ENCODE measurements at regions not wholly inside any gene's neighbourhood (a gene's known extent, or its start where the extent isn't known, plus 50 kb on each side); places are given as distances from the start of the nearest gene placed in this dataset.

GRCh38 chr9:16335788-16336580 is 534.5 kb downstream of the BNC2 start:
- Mint-ChIP-seq H3K4me1 (no peaks in the 10 kb centered on the region), H3K27ac (no peak overlapping the region), H3K27me3 (peaks cover 0 to 3% (median 0%) of the 10 kb centered on the region in 5 donors), H3K4me3 (no peak overlapping the region), H3K36me3 (no peaks in the 10 kb centered on the region), H3K9me3 (peaks cover 0 to 3% (median 0%) of the 10 kb centered on the region in 9 donors)
- ATAC-seq = no peak
- POLR2A ChIA-PET = no interaction called here
- no peak for DNase-seq

- H3K36me3 Mint-ChIP-seq = no peaks in the 10 kb centered on the region
- no peaks in the 10 kb centered on the region for H3K27me3 Mint-ChIP-seq
- no peaks in the 10 kb centered on the region for H3K4me1 Mint-ChIP-seq
- no peak overlapping the region for H3K4me3 Mint-ChIP-seq
- DNase-seq (no peak), ATAC-seq (no peak)
- H3K9me3 Mint-ChIP-seq = peaks cover 0 to 3% (median 0%) of the 10 kb centered on the region in 9 donors
- POLR2A ChIA-PET = no interaction called here
- no peak overlapping the region for H3K27ac Mint-ChIP-seq
Observed at GRCh38 chr9:16336833-16337232, 533.6 kb downstream of the BNC2 start.

- no peak for DNase-seq
- no peaks in the 10 kb centered on the region for H3K36me3 Mint-ChIP-seq
- peaks cover 0 to 3% (median 0%) of the 10 kb centered on the region in 9 donors for H3K9me3 Mint-ChIP-seq
- no peak overlapping the region for H3K27ac Mint-ChIP-seq
- POLR2A ChIA-PET = no interaction called here
- H3K4me3 Mint-ChIP-seq = no peak overlapping the region
- ATAC-seq = no peak
- H3K27me3 Mint-ChIP-seq = no peaks in the 10 kb centered on the region
- no peaks in the 10 kb centered on the region for H3K4me1 Mint-ChIP-seq
Observed at GRCh38 chr9:16337322-16338029, 533.0 kb downstream of the BNC2 start.

GRCh38 chr9:16341177-16341576 is 529.3 kb downstream of the BNC2 start:
- POLR2A ChIA-PET = no interaction called here
- H3K4me1 Mint-ChIP-seq = no peaks in the 10 kb centered on the region
- no peaks in the 10 kb centered on the region for H3K27me3 Mint-ChIP-seq
- no peak for ATAC-seq
- no peaks in the 10 kb centered on the region for H3K36me3 Mint-ChIP-seq
- no peak overlapping the region for H3K4me3 Mint-ChIP-seq
- H3K27ac Mint-ChIP-seq = no peak overlapping the region
- peaks cover 0 to 2% (median 0%) of the 10 kb centered on the region in 9 donors for H3K9me3 Mint-ChIP-seq
- no peak for DNase-seq

GRCh38 chr9:16342246-16343020 is 528.0 kb downstream of the BNC2 start:
- no peak for DNase-seq
- Mint-ChIP-seq H3K4me3 (no peak overlapping the region), H3K9me3 (peaks cover 0 to 5% (median 0%) of the 10 kb centered on the region in 9 donors), H3K27ac (peak overlapping the region in 1 of 10 donors; percentile 9), H3K36me3 (no peaks in the 10 kb centered on the region), H3K4me1 (no peaks in the 10 kb centered on the region), H3K27me3 (peaks cover 0 to 4% (median 0%) of the 10 kb centered on the region in 5 donors)
- POLR2A ChIA-PET = no interaction called here
- no peak for ATAC-seq

- H3K9me3 Mint-ChIP-seq = peaks cover 0 to 5% (median 0%) of the 10 kb centered on the region in 9 donors
- H3K36me3 Mint-ChIP-seq = no peaks in the 10 kb centered on the region
- peaks cover 0 to 4% (median 0%) of the 10 kb centered on the region in 5 donors for H3K27me3 Mint-ChIP-seq
- no peak overlapping the region for H3K4me3 Mint-ChIP-seq
- POLR2A ChIA-PET = no interaction called here
- no peaks in the 10 kb centered on the region for H3K4me1 Mint-ChIP-seq
- H3K27ac Mint-ChIP-seq = no peak overlapping the region
- DNase-seq (no peak), ATAC-seq (no peak)
Observed at GRCh38 chr9:16343249-16344237, 526.9 kb downstream of the BNC2 start.

- no peak overlapping the region for H3K4me3 Mint-ChIP-seq
- H3K36me3 Mint-ChIP-seq = no peaks in the 10 kb centered on the region
- no peaks in the 10 kb centered on the region for H3K4me1 Mint-ChIP-seq
- H3K27ac Mint-ChIP-seq = no peak overlapping the region
- H3K27me3 Mint-ChIP-seq = peaks cover 0 to 4% (median 0%) of the 10 kb centered on the region in 5 donors
- no peak for ATAC-seq
- DNase-seq = no peak
- H3K9me3 Mint-ChIP-seq = peaks cover 0 to 5% (median 0%) of the 10 kb centered on the region in 9 donors
- POLR2A ChIA-PET = no interaction called here
Observed at GRCh38 chr9:16344343-16344742, 526.1 kb downstream of the BNC2 start.

GRCh38 chr9:16345902-16346301 is 524.6 kb downstream of the BNC2 start:
- POLR2A ChIA-PET = no interaction called here
- Mint-ChIP-seq H3K27me3 (peaks cover 0 to 4% (median 0%) of the 10 kb centered on the region in 5 donors), H3K4me1 (no peaks in the 10 kb centered on the region), H3K4me3 (no peak overlapping the region), H3K27ac (no peak overlapping the region), H3K36me3 (no peaks in the 10 kb centered on the region), H3K9me3 (peaks cover 0 to 5% (median 0%) of the 10 kb centered on the region in 9 donors)
- DNase-seq = no peak
- ATAC-seq = no peak

- no peaks in the 10 kb centered on the region for H3K36me3 Mint-ChIP-seq
- ATAC-seq = no peak
- no peak overlapping the region for H3K27ac Mint-ChIP-seq
- H3K27me3 Mint-ChIP-seq = peaks cover 0 to 4% (median 0%) of the 10 kb centered on the region in 5 donors
- no peaks in the 10 kb centered on the region for H3K4me1 Mint-ChIP-seq
- H3K4me3 Mint-ChIP-seq = no peak overlapping the region
- DNase-seq = no peak
- POLR2A ChIA-PET = no interaction called here
- peaks cover 0 to 5% (median 0%) of the 10 kb centered on the region in 9 donors for H3K9me3 Mint-ChIP-seq
Observed at GRCh38 chr9:16347886-16348285, 522.6 kb downstream of the BNC2 start.

- no peak for ATAC-seq
- Mint-ChIP-seq H3K27me3 (peaks cover 0 to 4% (median 0%) of the 10 kb centered on the region in 5 donors), H3K9me3 (peaks cover 0 to 5% (median 0%) of the 10 kb centered on the region in 9 donors), H3K4me3 (no peak overlapping the region), H3K27ac (no peak overlapping the region), H3K4me1 (no peaks in the 10 kb centered on the region), H3K36me3 (no peaks in the 10 kb centered on the region)
- no peak for DNase-seq
- POLR2A ChIA-PET = no interaction called here
Observed at GRCh38 chr9:16348531-16348930, 521.9 kb downstream of the BNC2 start.

GRCh38 chr9:16352251-16352650 is 518.2 kb downstream of the BNC2 start:
- no peak overlapping the region for H3K4me3 Mint-ChIP-seq
- peaks cover 0 to under 1% (median 0%) of the 10 kb centered on the region in 5 donors for H3K27me3 Mint-ChIP-seq
- POLR2A ChIA-PET = no interaction called here
- H3K4me1 Mint-ChIP-seq = no peaks in the 10 kb centered on the region
- H3K27ac Mint-ChIP-seq = no peak overlapping the region
- H3K9me3 Mint-ChIP-seq = peaks cover 0 to 1% (median 0%) of the 10 kb centered on the region in 9 donors
- no peak for ATAC-seq
- no peaks in the 10 kb centered on the region for H3K36me3 Mint-ChIP-seq
- DNase-seq = no peak

DNA sequence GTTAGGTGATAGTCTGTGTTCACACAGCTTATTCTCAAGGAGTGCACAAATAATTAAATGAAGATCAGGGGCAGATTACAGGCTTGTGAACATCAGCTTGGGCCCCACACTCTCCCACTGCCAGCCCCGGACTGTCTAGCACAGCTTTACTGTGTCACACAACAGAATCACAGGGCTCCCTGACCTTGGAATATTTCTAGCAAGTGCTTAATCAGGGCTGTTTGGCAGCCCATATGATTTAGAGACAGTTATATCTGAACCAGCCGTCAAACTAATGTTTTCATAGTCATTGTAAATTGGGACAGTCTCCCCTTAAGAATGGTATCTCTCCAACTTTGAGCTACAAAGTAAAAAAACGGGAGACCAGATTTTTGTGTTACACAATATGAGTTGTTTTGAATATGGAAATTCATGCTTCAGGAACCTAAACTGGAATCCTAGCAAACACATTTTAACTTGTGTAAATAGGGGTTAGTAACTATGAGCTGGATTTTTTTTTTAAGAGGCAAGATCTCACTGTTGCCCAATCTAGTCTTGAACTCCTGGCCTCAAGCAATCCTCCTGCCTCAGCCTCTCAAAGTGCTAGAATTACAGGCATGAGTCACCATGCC is 517.6 kb downstream of the BNC2 start:
- Mint-ChIP-seq H3K9me3 (no peaks in the 10 kb centered on the region), H3K4me1 (no peaks in the 10 kb centered on the region), H3K36me3 (no peaks in the 10 kb centered on the region), H3K27ac (no peak overlapping the region), H3K27me3 (no peaks in the 10 kb centered on the region), H3K4me3 (no peak overlapping the region)
- ATAC-seq = no peak
- POLR2A ChIA-PET = no interaction called here
- DNase-seq = no peak

Measured in naive thymus-derived CD8-positive, alpha-beta T cell (primary cell).